ENCODE measurements at regions not wholly inside any gene's neighbourhood (a gene's known extent, or its start where the extent isn't known, plus 50 kb on each side); places are given as distances from the start of the nearest gene placed in this dataset.

- Histone ChIP-seq H4K5ac (ENCODE audit: low read depth, low read length) (no peak overlapping the region), H2AK5ac (ENCODE audit: low read depth, low read length) (no peak overlapping the region), H4K91ac (ENCODE audit: insufficient read depth, low read depth, low read length) (no peak overlapping the region), H3K27me3 (ENCODE audit: control insufficient read depth, insufficient read depth, low read length) (peaks cover 28% of the 10 kb centered on the region), H3K9me3 (ENCODE audit: control insufficient read depth, insufficient read depth, low read length) (peaks cover 12% of the 10 kb centered on the region), H3K36me3 (ENCODE audit: control insufficient read depth, insufficient read depth, low read length) (no peaks in the 10 kb centered on the region), H2BK120ac (ENCODE audit: low read depth, low read length) (no peak overlapping the region), H3K79me1 (ENCODE audit: low read depth in 1 of 2, low read length in 2 of 2) (no peaks in the 10 kb centered on the region), H3K4me3 (ENCODE audit: insufficient read depth, low read depth, low read length) (no peak overlapping the region), H3K4me2 (ENCODE audit: low read depth, low read length) (no peak overlapping the region), H4K8ac (ENCODE audit: low read depth in 2 of 2, low read length in 2 of 2) (no peak overlapping the region), H2AK9ac (replicated peaks; ENCODE audit: low read depth, low read length, poor library complexity) (no peak overlapping the region), H3K9me1 (ENCODE audit: insufficient read depth, low read length) (no peaks in the 10 kb centered on the region), H2AFZ (replicated peaks; ENCODE audit: low read length, poor library complexity) (no peak overlapping the region), H3K4me1 (ENCODE audit: control insufficient read depth, insufficient read depth, low read length) (no peaks in the 10 kb centered on the region), H2BK5ac (ENCODE audit: low read depth, low read length, poor library complexity, severe bottlenecking) (no peak overlapping the region), H2BK20ac (ENCODE audit: low read depth, low read length) (no peak overlapping the region), H3K14ac (replicated peaks; ENCODE audit: low read depth, low read length) (no peak overlapping the region), H3K4ac (ENCODE audit: low read depth, low read length) (no peak overlapping the region), H2BK15ac (ENCODE audit: low read depth, low read length) (no peak overlapping the region), H3K18ac (ENCODE audit: low read depth, low read length) (no peak overlapping the region), H3K56ac (ENCODE audit: extremely low read depth, insufficient read depth, low read length) (no peak overlapping the region), H3K9ac (ENCODE audit: low read depth, low read length) (no peak overlapping the region), H4K20me1 (ENCODE audit: insufficient read depth, low read length) (no peaks in the 10 kb centered on the region), H3K23ac (ENCODE audit: low read depth, low read length) (no peak overlapping the region), H3K27ac (ENCODE audit: insufficient read depth, low read length) (no peak overlapping the region)
- 66% methylated on average over 4 of the region's 10 CpGs; no CpG with 5 or more reads in 1 of the 2 experiments for WGBS, 2 experiments (ENCODE audit: extremely low coverage in 2 of 2, insufficient read length in 1 of 2)
- DNase-seq, result no peak
- ChIA-PET POLR2A (ENCODE audit: unreplicated experiment) (no interaction called here), CTCF (no interaction called here)
- dilution Hi-C loops (cut with HindIII; ENCODE audit: low sequenced_read_pairs, unreplicated experiment) (no loop called here), in situ Hi-C loops (cut with MboI; ENCODE audit: low sequenced_read_pairs) (loop anchor here (25.0 kb wide), 2 partner anchors 530 to 830 kb away; no protein-coding TSS in a partner anchor), intact Hi-C loops (cut with micrococcal nuclease) (no loop called here)
- no peak for ATAC-seq (ENCODE audit: low read depth)
- BruUV-seq (replicated peaks), result no TSS peak
- TF ChIP-seq MXI1 (IDR thresholded peaks at IDR 0.05; ENCODE audit: borderline replicate concordance, low read depth, low read length) (no peak), NFE2L2 (IDR thresholded peaks at IDR 0.05; ENCODE audit: low read depth, low read length) (no peak), RAD21 (IDR thresholded peaks at IDR 0.05; ENCODE audit: low read length) (no peak), FOS (IDR thresholded peaks at IDR 0.05; ENCODE audit: low read depth, low read length) (no peak), CHD1 (IDR thresholded peaks at IDR 0.05; ENCODE audit: low read depth, low read length) (no peak), USF2 (IDR thresholded peaks at IDR 0.05; ENCODE audit: low read depth, low read length) (no peak), ELK1 (IDR thresholded peaks at IDR 0.05; ENCODE audit: borderline replicate concordance, low read depth, low read length) (no peak), POLR2A (IDR thresholded peaks at IDR 0.05; ENCODE audit: low read depth, low read length) (no peak), RCOR1 (IDR thresholded peaks at IDR 0.05; ENCODE audit: insufficient replicate concordance, low read length) (no peak), MAFK (IDR thresholded peaks at IDR 0.05; ENCODE audit: low read depth, low read length) (no peak), SMC3 (IDR thresholded peaks at IDR 0.05; ENCODE audit: low read depth, low read length) (no peak), CEBPB (IDR thresholded peaks at IDR 0.05; ENCODE audit: low read depth, low read length) (no peak)
Observed at GRCh38 chr14:101241807-101242278, 319.5 kb upstream of the DIO3 start.
